Suprapubic skin (tissue), 4 donors: ENCODE measurements at regions not wholly inside any gene's neighbourhood (a gene's known extent, or its start where the extent isn't known, plus 50 kb on each side); places are given as distances from the start of the nearest gene placed in this dataset.

ENCODE experiments used
- DNase-seq, 2 donors: peaks; one replicate each; pipeline ENCODE4 v3.0.0-alpha.2; 2019; ENCODE audit warnings: low spot score in 2 of 2
- H3K27ac ChIP-seq: fragments of 200-600 bp; sonication (generic); one replicate; pipeline ENCODE4 v1.5.1; 2019
- H3K27me3 ChIP-seq: fragments of 200-600 bp; sonication (generic); one replicate; pipeline ENCODE4 v1.5.1; 2019
- H3K36me3 ChIP-seq: fragments of 200-600 bp; sonication (generic); one replicate; pipeline ENCODE4 v1.5.1; 2019
- H3K4me1 ChIP-seq: fragments of 200-600 bp; sonication (generic); one replicate; pipeline ENCODE4 v1.5.1; 2019
- H3K4me3 ChIP-seq: fragments of 200-600 bp; sonication (generic); one replicate; pipeline ENCODE4 v1.5.1; 2019; ENCODE audit warnings: mild to moderate bottlenecking
- H3K9me3 ChIP-seq: fragments of 200-600 bp; sonication (generic); one replicate; pipeline ENCODE4 v1.5.1; 2019
- EP300 ChIP-seq: sonication (generic); formaldehyde crosslinking; IDR thresholded peaks from one replicate; pipeline ENCODE4 v1.6.1; 2017; ENCODE audit warnings: antibody characterized with exemption
- POLR2A ChIP-seq, 2 donors: fragments of 450-650 bp; IDR thresholded peaks; one replicate each; pipeline ENCODE4 v1.6.1; 2017; ENCODE audit warnings: antibody characterized with exemption in 2 of 2, mild to moderate bottlenecking in 2 of 2, moderate library complexity in 2 of 2
- POLR2AphosphoS5 ChIP-seq, 3 donors: sonication (generic); formaldehyde crosslinking; IDR thresholded peaks; one replicate each; pipeline ENCODE4 v1.6.1; 2017; ENCODE audit warnings: antibody characterized with exemption in 3 of 3
- WGBS: methylation state at CpG from one replicate; pipeline ENCODE4 v1.1.5; 2018; 5-methylcytosine and 5-hydroxymethylcytosine counted together
- TF ChIP-seq, protein P1 (sequence below), 2 donors: fragments of 200-600 bp in 1 of 2; fragments of 450-650 bp in 1 of 2; sonication (generic) in 1 of 2; IDR thresholded peaks; one replicate each; pipeline ENCODE4 v1.5.1; 2016 to 2019; ENCODE audit warnings: antibody characterized with exemption in 2 of 2, mild to moderate bottlenecking in 1 of 2, moderate library complexity in 1 of 2

DNA sequence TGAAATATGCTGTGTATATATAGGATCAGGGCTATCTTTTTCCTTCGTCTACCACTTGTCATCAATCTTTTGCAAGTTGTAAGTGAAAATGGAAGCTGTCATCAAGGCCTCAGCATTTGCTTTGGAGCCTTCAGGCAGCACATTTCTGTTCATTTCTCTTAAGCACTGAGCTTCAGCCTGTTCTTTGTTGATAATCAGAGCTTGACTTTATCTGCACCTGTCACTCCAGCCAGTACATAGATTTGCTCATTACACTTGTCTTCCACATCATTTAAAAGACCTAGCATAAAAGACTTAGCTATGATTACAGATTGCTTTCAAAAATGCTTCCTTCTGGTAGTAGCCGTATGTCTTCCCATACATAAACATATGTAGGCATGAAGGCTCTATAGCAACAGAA, 189.8 kb upstream of the GRIK2 start:
- Histone ChIP-seq H3K27me3 (no peaks in the 10 kb centered on the region), H3K9me3 (peaks cover 3% of the 10 kb centered on the region), H3K27ac (no peak overlapping the region), H3K4me1 (no peaks in the 10 kb centered on the region), H3K36me3 (no peaks in the 10 kb centered on the region), H3K4me3 (no peak overlapping the region)
- WGBS = 72% methylated on average over 2 of the region's 2 CpGs
- no peak for TF ChIP-seq POLR2AphosphoS5 (IDR thresholded peaks at IDR 0.05)
- TF ChIP-seq, protein P1, sequence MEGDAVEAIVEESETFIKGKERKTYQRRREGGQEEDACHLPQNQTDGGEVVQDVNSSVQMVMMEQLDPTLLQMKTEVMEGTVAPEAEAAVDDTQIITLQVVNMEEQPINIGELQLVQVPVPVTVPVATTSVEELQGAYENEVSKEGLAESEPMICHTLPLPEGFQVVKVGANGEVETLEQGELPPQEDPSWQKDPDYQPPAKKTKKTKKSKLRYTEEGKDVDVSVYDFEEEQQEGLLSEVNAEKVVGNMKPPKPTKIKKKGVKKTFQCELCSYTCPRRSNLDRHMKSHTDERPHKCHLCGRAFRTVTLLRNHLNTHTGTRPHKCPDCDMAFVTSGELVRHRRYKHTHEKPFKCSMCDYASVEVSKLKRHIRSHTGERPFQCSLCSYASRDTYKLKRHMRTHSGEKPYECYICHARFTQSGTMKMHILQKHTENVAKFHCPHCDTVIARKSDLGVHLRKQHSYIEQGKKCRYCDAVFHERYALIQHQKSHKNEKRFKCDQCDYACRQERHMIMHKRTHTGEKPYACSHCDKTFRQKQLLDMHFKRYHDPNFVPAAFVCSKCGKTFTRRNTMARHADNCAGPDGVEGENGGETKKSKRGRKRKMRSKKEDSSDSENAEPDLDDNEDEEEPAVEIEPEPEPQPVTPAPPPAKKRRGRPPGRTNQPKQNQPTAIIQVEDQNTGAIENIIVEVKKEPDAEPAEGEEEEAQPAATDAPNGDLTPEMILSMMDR (IDR thresholded peaks at IDR 0.05) = no peak
- TF ChIP-seq POLR2A (IDR thresholded peaks at IDR 0.05) = no peak
- TF ChIP-seq EP300 = no peak
- DNase-seq = no peak

DNA sequence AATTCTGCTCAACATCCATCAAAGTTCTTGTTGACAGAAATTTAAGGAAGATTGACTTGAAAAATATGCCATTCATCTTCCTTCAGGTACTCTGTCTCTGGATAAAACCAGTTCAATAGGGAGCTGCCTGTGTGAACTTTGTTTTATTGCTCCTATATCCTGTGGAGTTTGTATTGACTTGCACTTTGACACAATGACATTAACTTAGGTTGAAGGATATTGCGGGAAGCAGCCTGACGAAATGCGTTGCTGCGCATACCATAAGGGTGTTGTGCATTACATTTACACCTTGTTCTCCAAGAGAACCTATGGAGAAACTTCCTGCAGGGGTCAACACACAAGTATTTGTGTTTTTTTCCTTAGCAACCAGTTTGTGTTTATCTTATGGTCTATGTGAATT, 185.4 kb upstream of the GRIK2 start:
- no peaks in the 10 kb centered on the region for H3K9me3 ChIP-seq
- no peaks in the 10 kb centered on the region for H3K36me3 ChIP-seq
- no peak overlapping the region for H3K4me3 ChIP-seq
- H3K27me3 ChIP-seq = no peaks in the 10 kb centered on the region
- H3K4me1 ChIP-seq = no peaks in the 10 kb centered on the region
- H3K27ac ChIP-seq = no peak overlapping the region
- DNase-seq = no peak
- WGBS = 64% methylated on average over 4 of the region's 4 CpGs
- TF ChIP-seq POLR2AphosphoS5 (IDR thresholded peaks at IDR 0.05) (no peak), POLR2A (IDR thresholded peaks at IDR 0.05) (no peak), EP300 (no peak)
- TF ChIP-seq, protein P1 (IDR thresholded peaks at IDR 0.05) = no peak

DNA sequence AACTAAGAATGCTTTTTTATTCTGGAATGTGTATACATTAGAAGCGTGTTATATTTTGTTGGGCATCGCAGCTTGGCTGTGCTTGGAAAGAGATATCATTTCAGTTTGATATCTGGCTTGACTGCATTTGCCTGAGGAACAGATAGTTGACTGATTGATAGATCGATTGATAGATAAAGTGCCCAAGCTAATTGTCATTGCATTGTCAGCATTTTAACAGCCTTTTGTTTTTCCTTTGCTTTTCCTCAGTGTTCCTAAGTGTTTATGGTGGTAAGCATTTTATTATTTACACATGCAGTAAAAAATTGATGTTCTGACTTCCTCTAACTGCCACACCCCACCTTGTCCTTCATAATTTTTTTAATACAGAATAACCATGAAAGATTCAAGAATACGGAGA, 180.9 kb upstream of the GRIK2 start:
- 86% methylated on average over 4 of the region's 4 CpGs for WGBS
- no peak overlapping the region for H3K27ac ChIP-seq
- no peak overlapping the region for H3K4me3 ChIP-seq
- H3K4me1 ChIP-seq = no peaks in the 10 kb centered on the region
- TF ChIP-seq, protein P1 (IDR thresholded peaks at IDR 0.05) = no peak
- DNase-seq = no peak
- H3K27me3 ChIP-seq = no peaks in the 10 kb centered on the region
- H3K9me3 ChIP-seq = no peaks in the 10 kb centered on the region
- no peaks in the 10 kb centered on the region for H3K36me3 ChIP-seq

DNA sequence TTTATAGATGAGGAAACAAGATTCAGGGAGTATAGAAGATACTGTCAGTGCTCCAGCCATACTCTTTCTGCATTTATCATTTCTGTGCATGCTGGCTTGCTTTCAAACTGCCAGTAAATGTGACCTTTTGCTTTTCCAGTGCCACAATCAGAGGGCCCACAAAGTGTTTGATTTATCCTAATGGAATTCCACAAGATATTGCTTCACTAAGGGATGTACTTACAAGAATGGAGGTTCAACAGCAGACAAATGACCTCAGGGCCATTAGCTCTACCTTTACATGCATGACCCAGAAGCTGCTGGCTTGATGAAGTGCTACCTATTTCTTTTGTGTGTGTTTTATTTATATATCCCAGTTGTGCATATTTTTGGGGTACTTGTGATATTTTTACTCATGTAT, 171.5 kb upstream of the GRIK2 start:
- no peaks in the 10 kb centered on the region for H3K4me1 ChIP-seq
- no peak overlapping the region for H3K27ac ChIP-seq
- DNase-seq = no peak
- H3K36me3 ChIP-seq = no peaks in the 10 kb centered on the region
- H3K9me3 ChIP-seq = no peaks in the 10 kb centered on the region
- H3K27me3 ChIP-seq = no peaks in the 10 kb centered on the region
- H3K4me3 ChIP-seq = no peak overlapping the region
- TF ChIP-seq EP300 (no peak), POLR2AphosphoS5 (IDR thresholded peaks at IDR 0.05) (no peak), POLR2A (IDR thresholded peaks at IDR 0.05) (no peak)
- TF ChIP-seq, protein P1 (IDR thresholded peaks at IDR 0.05) = no peak

DNA sequence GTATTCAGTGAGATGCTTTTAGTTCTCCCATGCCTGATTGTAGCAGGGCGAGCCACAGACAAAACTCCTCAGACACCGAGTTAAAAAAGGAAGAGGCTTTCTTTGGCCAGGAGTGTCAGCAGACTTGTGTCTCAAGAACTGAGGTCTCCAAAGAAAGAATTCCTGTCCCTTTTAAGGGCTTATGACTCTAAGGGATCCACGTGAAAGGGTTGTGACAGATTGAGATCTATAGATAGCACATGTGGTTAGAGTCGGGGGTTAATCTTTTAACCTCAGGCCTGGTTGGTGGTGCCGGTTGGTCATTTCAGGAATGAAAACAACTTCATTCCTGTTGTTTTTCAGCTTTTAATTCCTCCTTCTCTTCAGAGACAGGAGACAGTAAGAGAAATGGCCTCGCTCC, 168.8 kb upstream of the GRIK2 start:
- Histone ChIP-seq H3K4me3 (no peak overlapping the region), H3K9me3 (no peaks in the 10 kb centered on the region), H3K27ac (no peak overlapping the region), H3K36me3 (no peaks in the 10 kb centered on the region), H3K4me1 (no peaks in the 10 kb centered on the region), H3K27me3 (no peaks in the 10 kb centered on the region)
- TF ChIP-seq POLR2AphosphoS5 (IDR thresholded peaks at IDR 0.05) (no peak), EP300 (no peak), POLR2A (IDR thresholded peaks at IDR 0.05) (no peak)
- TF ChIP-seq, protein P1 (IDR thresholded peaks at IDR 0.05) = no peak
- WGBS = 87% methylated on average over 6 of the region's 6 CpGs
- DNase-seq = no peak
